ENCODE measurements at regions not wholly inside any gene's neighbourhood (a gene's known extent, or its start where the extent isn't known, plus 50 kb on each side); places are given as distances from the start of the nearest gene placed in this dataset.

DNA sequence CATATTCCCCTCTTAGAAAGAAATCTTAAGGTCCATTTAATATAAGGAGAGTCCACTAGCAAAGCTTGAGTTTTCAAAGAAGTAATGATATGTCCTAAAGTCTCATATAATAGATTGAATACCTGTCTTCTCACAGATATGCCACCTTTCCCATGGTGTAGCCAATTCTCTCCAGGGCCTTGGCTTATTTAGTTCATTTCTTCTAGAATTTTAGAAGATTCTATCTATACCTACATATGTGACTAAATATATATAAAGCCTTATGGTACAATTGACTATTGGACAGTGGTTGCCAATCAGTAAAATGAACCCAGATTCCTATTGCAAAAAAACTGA, 370.7 kb upstream of the MAF start:
- ATAC-seq (no peak), DNase-seq (ENCODE audit: low read depth, low spot score) (no peak)
- CTCF ChIA-PET, result no interaction called here
- no peak overlapping the region for H3K27ac ChIP-seq (ENCODE audit: low read length)
- BruUV-seq (replicated peaks), result no TSS peak
- no peaks in the 10 kb centered on the region for H3K4me1 ChIP-seq (ENCODE audit: control insufficient read depth, insufficient read depth, low read length)
- intact Hi-C loops (cut with micrococcal nuclease; ENCODE audit: unreplicated experiment), result no loop called here
- no peaks in the 10 kb centered on the region for H3K36me3 ChIP-seq (ENCODE audit: control insufficient read depth, insufficient read depth, low read length)
- H3K4me3 ChIP-seq (ENCODE audit: low read depth in 2 of 2, low read length in 2 of 2), result no peak overlapping the region
- POLR2A ChIA-PET, result no interaction called here
- H3K9me3 ChIP-seq (ENCODE audit: control insufficient read depth, insufficient read depth, low read depth, low read length), result no peaks in the 10 kb centered on the region
- no peaks in the 10 kb centered on the region for H3K27me3 ChIP-seq (ENCODE audit: control insufficient read depth, insufficient read depth, low read length)
- no peak for TF ChIP-seq POLR2AphosphoS5 (IDR thresholded peaks at IDR 0.05; ENCODE audit: low read depth, low read length)
- no peak for TF ChIP-seq SIN3A (IDR thresholded peaks at IDR 0.05; ENCODE audit: borderline replicate concordance, insufficient read depth, low read depth, low read length)
- TF ChIP-seq, protein P1, sequence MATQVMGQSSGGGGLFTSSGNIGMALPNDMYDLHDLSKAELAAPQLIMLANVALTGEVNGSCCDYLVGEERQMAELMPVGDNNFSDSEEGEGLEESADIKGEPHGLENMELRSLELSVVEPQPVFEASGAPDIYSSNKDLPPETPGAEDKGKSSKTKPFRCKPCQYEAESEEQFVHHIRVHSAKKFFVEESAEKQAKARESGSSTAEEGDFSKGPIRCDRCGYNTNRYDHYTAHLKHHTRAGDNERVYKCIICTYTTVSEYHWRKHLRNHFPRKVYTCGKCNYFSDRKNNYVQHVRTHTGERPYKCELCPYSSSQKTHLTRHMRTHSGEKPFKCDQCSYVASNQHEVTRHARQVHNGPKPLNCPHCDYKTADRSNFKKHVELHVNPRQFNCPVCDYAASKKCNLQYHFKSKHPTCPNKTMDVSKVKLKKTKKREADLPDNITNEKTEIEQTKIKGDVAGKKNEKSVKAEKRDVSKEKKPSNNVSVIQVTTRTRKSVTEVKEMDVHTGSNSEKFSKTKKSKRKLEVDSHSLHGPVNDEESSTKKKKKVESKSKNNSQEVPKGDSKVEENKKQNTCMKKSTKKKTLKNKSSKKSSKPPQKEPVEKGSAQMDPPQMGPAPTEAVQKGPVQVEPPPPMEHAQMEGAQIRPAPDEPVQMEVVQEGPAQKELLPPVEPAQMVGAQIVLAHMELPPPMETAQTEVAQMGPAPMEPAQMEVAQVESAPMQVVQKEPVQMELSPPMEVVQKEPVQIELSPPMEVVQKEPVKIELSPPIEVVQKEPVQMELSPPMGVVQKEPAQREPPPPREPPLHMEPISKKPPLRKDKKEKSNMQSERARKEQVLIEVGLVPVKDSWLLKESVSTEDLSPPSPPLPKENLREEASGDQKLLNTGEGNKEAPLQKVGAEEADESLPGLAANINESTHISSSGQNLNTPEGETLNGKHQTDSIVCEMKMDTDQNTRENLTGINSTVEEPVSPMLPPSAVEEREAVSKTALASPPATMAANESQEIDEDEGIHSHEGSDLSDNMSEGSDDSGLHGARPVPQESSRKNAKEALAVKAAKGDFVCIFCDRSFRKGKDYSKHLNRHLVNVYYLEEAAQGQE (IDR thresholded peaks at IDR 0.05; ENCODE audit: insufficient read depth in 1 of 2, low read depth in 2 of 2, low read length in 1 of 2), result no peak
- no peak for TF ChIP-seq CTCF (IDR thresholded peaks at IDR 0.05)
- TF ChIP-seq TCF7L2 (IDR thresholded peaks at IDR 0.05; ENCODE audit: low read depth, low read length), result no peak
- in situ Hi-C loops (cut with HindIII; ENCODE audit: low pct_unique_long_range_greater_than_20kb, low sequenced_read_pairs), result no loop called here

- H3K9me3 ChIP-seq (ENCODE audit: control insufficient read depth, insufficient read depth, low read depth, low read length), result no peaks in the 10 kb centered on the region
- BruUV-seq (replicated peaks), result no TSS peak
- TF ChIP-seq TCF7L2 (IDR thresholded peaks at IDR 0.05; ENCODE audit: low read depth, low read length), result no peak
- no peak for TF ChIP-seq CTCF (IDR thresholded peaks at IDR 0.05)
- TF ChIP-seq SIN3A (IDR thresholded peaks at IDR 0.05; ENCODE audit: borderline replicate concordance, insufficient read depth, low read depth, low read length), result no peak
- no peak for TF ChIP-seq POLR2AphosphoS5 (IDR thresholded peaks at IDR 0.05; ENCODE audit: low read depth, low read length)
- TF ChIP-seq, protein P1 (IDR thresholded peaks at IDR 0.05; ENCODE audit: insufficient read depth in 1 of 2, low read depth in 2 of 2, low read length in 1 of 2), result no peak
- no peaks in the 10 kb centered on the region for H3K27me3 ChIP-seq (ENCODE audit: control insufficient read depth, insufficient read depth, low read length)
- in situ Hi-C loops (cut with HindIII; ENCODE audit: low pct_unique_long_range_greater_than_20kb, low sequenced_read_pairs), result no loop called here
- ChIA-PET CTCF (no interaction called here), POLR2A (no interaction called here)
- ATAC-seq (no peak), DNase-seq (ENCODE audit: low read depth, low spot score) (no peak)
- H3K4me1 ChIP-seq (ENCODE audit: control insufficient read depth, insufficient read depth, low read length), result no peaks in the 10 kb centered on the region
- H3K4me3 ChIP-seq (ENCODE audit: low read depth in 2 of 2, low read length in 2 of 2), result no peak overlapping the region
- H3K36me3 ChIP-seq (ENCODE audit: control insufficient read depth, insufficient read depth, low read length), result no peaks in the 10 kb centered on the region
- no peak overlapping the region for H3K27ac ChIP-seq (ENCODE audit: low read length)
- intact Hi-C loops (cut with micrococcal nuclease; ENCODE audit: unreplicated experiment), result no loop called here
Observed at GRCh38 chr16:79970551-79971236, 370.2 kb upstream of the MAF start.
